ENCODE measurements at regions not wholly inside any gene's neighbourhood (a gene's known extent, or its start where the extent isn't known, plus 50 kb on each side); places are given as distances from the start of the nearest gene placed in this dataset.

- CTCF ChIA-PET: no interaction called here
- H3K27me3 Mint-ChIP-seq: peaks cover 1% of the 10 kb centered on the region
- no peaks in the 10 kb centered on the region for H3K36me3 Mint-ChIP-seq
- H3K27ac Mint-ChIP-seq: no peak overlapping the region
- H3K9me3 Mint-ChIP-seq: peaks cover 10% of the 10 kb centered on the region
- no peak for DNase-seq
- H3K4me1 Mint-ChIP-seq (ENCODE audit: low read depth): no peaks in the 10 kb centered on the region
- POLR2A ChIA-PET: no interaction called here
- H3K4me3 Mint-ChIP-seq: no peak overlapping the region
- intact Hi-C loops (cut with micrococcal nuclease): no loop called here
Measured at GRCh38 chr6:126419901-126420300, 80.0 kb downstream of the CENPW start.

GRCh38 chr6:126422912-126423311, 83.0 kb downstream of the CENPW start:
- Mint-ChIP-seq H3K27ac (no peak overlapping the region), H3K4me1 (ENCODE audit: low read depth) (no peaks in the 10 kb centered on the region), H3K9me3 (no peaks in the 10 kb centered on the region), H3K4me3 (no peak overlapping the region), H3K27me3 (peaks cover 1% of the 10 kb centered on the region), H3K36me3 (no peaks in the 10 kb centered on the region)
- POLR2A ChIA-PET: no interaction called here
- CTCF ChIA-PET: no interaction called here
- intact Hi-C loops (cut with micrococcal nuclease): no loop called here
- DNase-seq: no peak

GRCh38 chr6:126427713-126428112, 87.8 kb downstream of the CENPW start:
- CTCF ChIA-PET: no interaction called here
- peaks cover 1% of the 10 kb centered on the region for H3K27me3 Mint-ChIP-seq
- H3K36me3 Mint-ChIP-seq: no peaks in the 10 kb centered on the region
- no peaks in the 10 kb centered on the region for H3K9me3 Mint-ChIP-seq
- no peak for DNase-seq
- intact Hi-C loops (cut with micrococcal nuclease): no loop called here
- no peak overlapping the region for H3K27ac Mint-ChIP-seq
- H3K4me3 Mint-ChIP-seq: no peak overlapping the region
- no peaks in the 10 kb centered on the region for H3K4me1 Mint-ChIP-seq (ENCODE audit: low read depth)
- POLR2A ChIA-PET: no interaction called here

- H3K27me3 Mint-ChIP-seq: no peaks in the 10 kb centered on the region
- ChIA-PET CTCF (no interaction called here), POLR2A (no interaction called here)
- no peak overlapping the region for H3K4me3 Mint-ChIP-seq
- no peak for DNase-seq
- no peaks in the 10 kb centered on the region for H3K4me1 Mint-ChIP-seq (ENCODE audit: low read depth)
- intact Hi-C loops (cut with micrococcal nuclease): no loop called here
- H3K9me3 Mint-ChIP-seq: no peaks in the 10 kb centered on the region
- no peaks in the 10 kb centered on the region for H3K36me3 Mint-ChIP-seq
- no peak overlapping the region for H3K27ac Mint-ChIP-seq
Measured at GRCh38 chr6:126429866-126430265, 90.0 kb downstream of the CENPW start.

- no peaks in the 10 kb centered on the region for H3K27me3 Mint-ChIP-seq
- intact Hi-C loops (cut with micrococcal nuclease): no loop called here
- H3K27ac Mint-ChIP-seq: no peak overlapping the region
- no peak for DNase-seq
- H3K36me3 Mint-ChIP-seq: no peaks in the 10 kb centered on the region
- H3K4me1 Mint-ChIP-seq (ENCODE audit: low read depth): no peaks in the 10 kb centered on the region
- H3K4me3 Mint-ChIP-seq: no peak overlapping the region
- ChIA-PET POLR2A (no interaction called here), CTCF (no interaction called here)
- no peaks in the 10 kb centered on the region for H3K9me3 Mint-ChIP-seq
Measured at GRCh38 chr6:126432564-126432963, 92.6 kb downstream of the CENPW start.

GRCh38 chr6:126433927-126434326, 94.0 kb downstream of the CENPW start:
- Mint-ChIP-seq H3K36me3 (no peaks in the 10 kb centered on the region), H3K4me3 (no peak overlapping the region), H3K9me3 (no peaks in the 10 kb centered on the region), H3K27ac (no peak overlapping the region), H3K27me3 (no peaks in the 10 kb centered on the region), H3K4me1 (ENCODE audit: low read depth) (no peaks in the 10 kb centered on the region)
- no peak for DNase-seq
- ChIA-PET POLR2A (no interaction called here), CTCF (interaction anchor here (0.6 kb wide), 1 partner anchor 1206 kb away, joined by 3 read pairs; no protein-coding TSS in a partner anchor)
- intact Hi-C loops (cut with micrococcal nuclease): no loop called here

- H3K36me3 Mint-ChIP-seq: no peaks in the 10 kb centered on the region
Measured at GRCh38 chr6:126437205-126437604, 97.3 kb downstream of the CENPW start.

GRCh38 chr6:126439040-126439439, 99.1 kb downstream of the CENPW start:
- no peak for DNase-seq
- H3K36me3 Mint-ChIP-seq: no peaks in the 10 kb centered on the region
- H3K27me3 Mint-ChIP-seq: no peaks in the 10 kb centered on the region
- no peaks in the 10 kb centered on the region for H3K4me1 Mint-ChIP-seq (ENCODE audit: low read depth)
- H3K27ac Mint-ChIP-seq: no peak overlapping the region
- intact Hi-C loops (cut with micrococcal nuclease): no loop called here
- CTCF ChIA-PET: no interaction called here
- no peaks in the 10 kb centered on the region for H3K9me3 Mint-ChIP-seq
- POLR2A ChIA-PET: no interaction called here
- H3K4me3 Mint-ChIP-seq: no peak overlapping the region

More at GRCh38 chr6:126437205-126437604, 97.3 kb downstream of the CENPW start:
- Mint-ChIP-seq H3K4me1 (ENCODE audit: low read depth) (no peaks in the 10 kb centered on the region), H3K27me3 (no peaks in the 10 kb centered on the region), H3K27ac (no peak overlapping the region), H3K9me3 (no peaks in the 10 kb centered on the region), H3K4me3 (no peak overlapping the region)
- CTCF ChIA-PET: no interaction called here
- DNase-seq: no peak
- intact Hi-C loops (cut with micrococcal nuclease): no loop called here
- POLR2A ChIA-PET: no interaction called here

- H3K4me3 Mint-ChIP-seq: no peak overlapping the region
- no peaks in the 10 kb centered on the region for H3K27me3 Mint-ChIP-seq
- ChIA-PET POLR2A (no interaction called here), CTCF (no interaction called here)
- H3K9me3 Mint-ChIP-seq: no peaks in the 10 kb centered on the region
- intact Hi-C loops (cut with micrococcal nuclease): no loop called here
- H3K4me1 Mint-ChIP-seq (ENCODE audit: low read depth): no peaks in the 10 kb centered on the region
- no peak overlapping the region for H3K27ac Mint-ChIP-seq
- DNase-seq: no peak
- H3K36me3 Mint-ChIP-seq: no peaks in the 10 kb centered on the region
Measured at GRCh38 chr6:126440923-126441322, 101.0 kb downstream of the CENPW start.

- Mint-ChIP-seq H3K36me3 (no peaks in the 10 kb centered on the region), H3K4me3 (no peak overlapping the region), H3K9me3 (no peaks in the 10 kb centered on the region), H3K27ac (no peak overlapping the region), H3K27me3 (no peaks in the 10 kb centered on the region), H3K4me1 (ENCODE audit: low read depth) (no peaks in the 10 kb centered on the region)
- intact Hi-C loops (cut with micrococcal nuclease): no loop called here
- ChIA-PET CTCF (no interaction called here), POLR2A (no interaction called here)
- DNase-seq: no peak
Measured at GRCh38 chr6:126444659-126445273, 104.9 kb downstream of the CENPW start.

- POLR2A ChIA-PET: no interaction called here
- no peak overlapping the region for H3K4me3 Mint-ChIP-seq
- DNase-seq: no peak
- H3K27me3 Mint-ChIP-seq: no peaks in the 10 kb centered on the region
- intact Hi-C loops (cut with micrococcal nuclease): no loop called here
- CTCF ChIA-PET: no interaction called here
- no peaks in the 10 kb centered on the region for H3K9me3 Mint-ChIP-seq
- H3K4me1 Mint-ChIP-seq (ENCODE audit: low read depth): no peaks in the 10 kb centered on the region
- H3K27ac Mint-ChIP-seq: no peak overlapping the region
- H3K36me3 Mint-ChIP-seq: no peaks in the 10 kb centered on the region
Measured at GRCh38 chr6:126446248-126446647, 106.3 kb downstream of the CENPW start.

- H3K4me3 Mint-ChIP-seq: no peak overlapping the region
- H3K27ac Mint-ChIP-seq: no peak overlapping the region
- H3K9me3 Mint-ChIP-seq: no peaks in the 10 kb centered on the region
- no peak for DNase-seq
- H3K27me3 Mint-ChIP-seq: no peaks in the 10 kb centered on the region
- no peaks in the 10 kb centered on the region for H3K4me1 Mint-ChIP-seq (ENCODE audit: low read depth)
- no peaks in the 10 kb centered on the region for H3K36me3 Mint-ChIP-seq
- ChIA-PET POLR2A (no interaction called here), CTCF (no interaction called here)
- intact Hi-C loops (cut with micrococcal nuclease): no loop called here
Measured at GRCh38 chr6:126447367-126447766, 107.5 kb downstream of the CENPW start.

- no peaks in the 10 kb centered on the region for H3K9me3 Mint-ChIP-seq
- no peak for DNase-seq
- no peaks in the 10 kb centered on the region for H3K36me3 Mint-ChIP-seq
- H3K27ac Mint-ChIP-seq: no peak overlapping the region
- no peaks in the 10 kb centered on the region for H3K27me3 Mint-ChIP-seq
- H3K4me3 Mint-ChIP-seq: no peak overlapping the region
- H3K4me1 Mint-ChIP-seq (ENCODE audit: low read depth): no peaks in the 10 kb centered on the region
- ChIA-PET CTCF (no interaction called here), POLR2A (no interaction called here)
- intact Hi-C loops (cut with micrococcal nuclease): no loop called here
Measured at GRCh38 chr6:126461045-126461444, 121.1 kb downstream of the CENPW start.

- Mint-ChIP-seq H3K27ac (no peak overlapping the region), H3K27me3 (no peaks in the 10 kb centered on the region), H3K4me1 (ENCODE audit: low read depth) (no peaks in the 10 kb centered on the region), H3K4me3 (no peak overlapping the region), H3K9me3 (peaks cover 2% of the 10 kb centered on the region), H3K36me3 (no peaks in the 10 kb centered on the region)
- ChIA-PET CTCF (no interaction called here), POLR2A (no interaction called here)
- intact Hi-C loops (cut with micrococcal nuclease): no loop called here
- no peak for DNase-seq
Measured at GRCh38 chr6:126464245-126464644, 124.3 kb downstream of the CENPW start.
